Type B pancreatic cell (in vitro differentiated cells): ENCODE measurements at regions not wholly inside any gene's neighbourhood (a gene's known extent, or its start where the extent isn't known, plus 50 kb on each side); places are given as distances from the start of the nearest gene placed in this dataset.

Source experiments
- DNase-seq: peaks from one replicate; pipeline ENCODE4 v3.0.0; 2021; ENCODE audit warnings: mixed read lengths; ENCODE audit not compliant: unreplicated experiment; ENCODE audit errors: extremely low spot score
- H3K27ac Mint-ChIP-seq: 2 replicates; pipeline ENCODE4 v1.8.0; 2021; ENCODE audit warnings: mild to moderate bottlenecking, mixed read lengths
- H3K27me3 Mint-ChIP-seq: 2 replicates; pipeline ENCODE4 v1.8.0; 2021; ENCODE audit warnings: mixed read lengths
- H3K36me3 Mint-ChIP-seq: 2 replicates; pipeline ENCODE4 v1.8.0; 2021; ENCODE audit warnings: mixed read lengths
- H3K4me1 Mint-ChIP-seq: one replicate; pipeline ENCODE4 v1.8.0; 2021; ENCODE audit warnings: mixed read lengths; ENCODE audit not compliant: unreplicated experiment
- H3K4me3 Mint-ChIP-seq: 2 replicates; pipeline ENCODE4 v1.8.0; 2021; ENCODE audit warnings: mild to moderate bottlenecking, mixed read lengths
- H3K9me3 Mint-ChIP-seq: 2 replicates; pipeline ENCODE4 v1.8.0; 2021; ENCODE audit warnings: mixed read lengths
- CTCF ChIP-seq: fragments of 200-600 bp; sonication (generic); conservative IDR thresholded peaks from 2 replicates; pipeline ENCODE4 v1.5.0; 2021; ENCODE audit warnings: antibody characterized with exemption, mild to moderate bottlenecking

GRCh38 chr7:109224100-109224499 lies 654.4 kb downstream of the DNAJB9 start:
- Mint-ChIP-seq H3K9me3 (no peaks in the 10 kb centered on the region), H3K36me3 (no peaks in the 10 kb centered on the region), H3K27me3 (no peaks in the 10 kb centered on the region), H3K4me3 (no peak overlapping the region), H3K27ac (no peak overlapping the region), H3K4me1 (no peaks in the 10 kb centered on the region)
- no peak for TF ChIP-seq CTCF
- DNase-seq: no peak

- no peak for TF ChIP-seq CTCF
- H3K36me3 Mint-ChIP-seq: no peaks in the 10 kb centered on the region
- H3K27ac Mint-ChIP-seq: no peak overlapping the region
- no peaks in the 10 kb centered on the region for H3K4me1 Mint-ChIP-seq
- no peak for DNase-seq
- H3K27me3 Mint-ChIP-seq: no peaks in the 10 kb centered on the region
- peaks cover 8% of the 10 kb centered on the region for H3K9me3 Mint-ChIP-seq
- no peak overlapping the region for H3K4me3 Mint-ChIP-seq
Measured at GRCh38 chr7:109226699-109227098, 657.0 kb downstream of the DNAJB9 start.

GRCh38 chr7:109235316-109235715 lies 665.6 kb downstream of the DNAJB9 start:
- H3K9me3 Mint-ChIP-seq: peaks cover 10% of the 10 kb centered on the region
- TF ChIP-seq CTCF: no peak
- H3K36me3 Mint-ChIP-seq: no peaks in the 10 kb centered on the region
- H3K27ac Mint-ChIP-seq: no peak overlapping the region
- H3K4me1 Mint-ChIP-seq: no peaks in the 10 kb centered on the region
- no peak for DNase-seq
- no peak overlapping the region for H3K4me3 Mint-ChIP-seq
- H3K27me3 Mint-ChIP-seq: no peaks in the 10 kb centered on the region

GRCh38 chr7:109246330-109247077 lies 676.8 kb downstream of the DNAJB9 start:
- Mint-ChIP-seq H3K27me3 (no peaks in the 10 kb centered on the region), H3K4me1 (no peaks in the 10 kb centered on the region), H3K9me3 (no peaks in the 10 kb centered on the region), H3K4me3 (no peak overlapping the region), H3K27ac (no peak overlapping the region), H3K36me3 (no peaks in the 10 kb centered on the region)
- TF ChIP-seq CTCF: no peak
- no peak for DNase-seq

GRCh38 chr7:109256762-109257560 lies 687.3 kb downstream of the DNAJB9 start:
- DNase-seq: no peak
- H3K27me3 Mint-ChIP-seq: no peaks in the 10 kb centered on the region
- H3K9me3 Mint-ChIP-seq: no peaks in the 10 kb centered on the region
- H3K27ac Mint-ChIP-seq: no peak overlapping the region
- H3K4me3 Mint-ChIP-seq: no peak overlapping the region
- no peak for TF ChIP-seq CTCF
- H3K4me1 Mint-ChIP-seq: no peaks in the 10 kb centered on the region
- H3K36me3 Mint-ChIP-seq: no peaks in the 10 kb centered on the region
